Hepatocyte (in vitro differentiated cells): ENCODE measurements at regions not wholly inside any gene's neighbourhood (a gene's known extent, or its start where the extent isn't known, plus 50 kb on each side); places are given as distances from the start of the nearest gene placed in this dataset.

Source experiments
- CTCF ChIP-seq: fragments of 200-600 bp; sonication (generic); IDR thresholded peaks from 2 replicates; pipeline ENCODE4 v1.5.1; 2016; ENCODE audit warnings: antibody characterized with exemption, mild to moderate bottlenecking; ENCODE audit not compliant: poor library complexity
- EZH2 ChIP-seq: fragments of 200-600 bp; sonication (generic); IDR thresholded peaks from 2 replicates; pipeline ENCODE4 v1.6.1; 2016; ENCODE audit warnings: antibody characterized with exemption, mild to moderate bottlenecking, borderline replicate concordance
- EZH2phosphoT487 ChIP-seq: fragments of 200-600 bp; sonication (generic); IDR thresholded peaks from one replicate; pipeline ENCODE4 v1.6.1; 2018; ENCODE audit warnings: antibody characterized with exemption, mild to moderate bottlenecking, low read depth, moderate library complexity; ENCODE audit not compliant: unreplicated experiment, severe bottlenecking

- TF ChIP-seq EZH2phosphoT487 (no peak), CTCF (no peak), EZH2 (no peak)
These were observed 80.6 kb downstream of the ADRB2 start for GRCh38 chr5:148906968-148907367.
